ENCODE measurements at regions not wholly inside any gene's neighbourhood (a gene's known extent, or its start where the extent isn't known, plus 50 kb on each side); places are given as distances from the start of the nearest gene placed in this dataset.

DNA sequence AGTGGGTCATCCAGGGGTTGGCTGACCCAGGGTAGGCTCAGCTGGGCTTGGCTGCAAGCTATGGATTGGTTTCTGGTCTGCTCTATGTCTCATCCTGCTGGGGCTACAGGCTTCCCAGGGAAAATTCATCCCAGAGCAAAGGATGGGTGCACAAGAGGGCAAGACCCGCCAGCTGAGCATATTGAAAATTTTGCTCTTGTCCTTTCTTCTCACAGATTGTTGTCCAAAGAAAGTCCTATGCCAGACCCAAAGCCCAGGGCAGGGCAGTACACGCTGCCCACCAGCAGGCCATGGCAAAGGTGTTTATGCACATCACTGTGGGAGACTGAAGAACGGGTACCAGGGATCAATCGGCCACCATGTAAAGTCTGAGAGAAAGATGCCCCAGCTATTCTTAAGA, 95.3 kb upstream of the PARP11 start:
- DNase-seq (ENCODE audit: low read depth, low spot score) = no peak
- H3K79me2 ChIP-seq (ENCODE audit: insufficient read depth, low read length) = no peaks in the 10 kb centered on the region
- no TSS peak for BruUV-seq (replicated peaks)
- POLR2A ChIA-PET = no interaction called here
- CTCF ChIA-PET = interaction anchor here (1.5 kb wide), 1 partner anchor 85 kb away, joined by 3 read pairs; no protein-coding TSS in a partner anchor
- ATAC-seq = no peak
- no peaks in the 10 kb centered on the region for H3K9me3 ChIP-seq (ENCODE audit: control insufficient read depth in 1 of 2, insufficient read depth in 1 of 2, low read depth in 1 of 2, low read length in 2 of 2)
- no peaks in the 10 kb centered on the region for H3K36me3 ChIP-seq (ENCODE audit: control insufficient read depth in 1 of 2, insufficient read depth in 2 of 2, low read length in 2 of 2)
- no peaks in the 10 kb centered on the region for H3K9me2 ChIP-seq (ENCODE audit: insufficient read depth)
- no peak overlapping the region for H3K4me3 ChIP-seq (replicated peaks in 1 of 2; ENCODE audit: low read depth in 1 of 2, low read length in 2 of 2)
- no peak overlapping the region for H3K4me2 ChIP-seq (ENCODE audit: low read length)
- no peak overlapping the region for H3K27ac ChIP-seq (ENCODE audit: low read depth, low read length)
- RAD21 ChIA-PET (ENCODE audit: low non-redundant PET in 1 of 2, low total read pairs in 2 of 2, uncharacterized antibody in 2 of 2, unreplicated experiment in 2 of 2) = no interaction called here
- H2AFZ ChIP-seq (ENCODE audit: low read depth, low read length, poor library complexity, severe bottlenecking) = no peak overlapping the region
- TF ChIP-seq RAD21 (IDR thresholded peaks at IDR 0.05; ENCODE audit: low read depth) (no peak), POLR2A (IDR thresholded peaks at IDR 0.05; ENCODE audit: borderline replicate concordance, extremely low read depth, insufficient read depth, insufficient read length) (no peak), CEBPB (IDR thresholded peaks at IDR 0.05; ENCODE audit: low read depth) (no peak), EZH2phosphoT487 (IDR thresholded peaks at IDR 0.05; ENCODE audit: borderline replicate concordance) (no peak), ELF1 (IDR thresholded peaks at IDR 0.05; ENCODE audit: borderline replicate concordance, low read depth) (no peak), CBX3 (IDR thresholded peaks at IDR 0.05; ENCODE audit: low read depth) (no peak), JUND (IDR thresholded peaks at IDR 0.05) (no peak), EZH2 (IDR thresholded peaks at IDR 0.05) (no peak), YY1 (IDR thresholded peaks at IDR 0.05; ENCODE audit: extremely low read depth, insufficient replicate concordance, low read depth, low read length) (no peak), ZNF274 (IDR thresholded peaks at IDR 0.05; ENCODE audit: low read depth, low read length) (no peak), SP1 (IDR thresholded peaks at IDR 0.05; ENCODE audit: low read depth) (no peak), EGR1 (IDR thresholded peaks at IDR 0.05; ENCODE audit: low read depth) (no peak), FOSL1 (IDR thresholded peaks at IDR 0.05; ENCODE audit: low read depth) (no peak)
- TF ChIP-seq, protein P1, sequence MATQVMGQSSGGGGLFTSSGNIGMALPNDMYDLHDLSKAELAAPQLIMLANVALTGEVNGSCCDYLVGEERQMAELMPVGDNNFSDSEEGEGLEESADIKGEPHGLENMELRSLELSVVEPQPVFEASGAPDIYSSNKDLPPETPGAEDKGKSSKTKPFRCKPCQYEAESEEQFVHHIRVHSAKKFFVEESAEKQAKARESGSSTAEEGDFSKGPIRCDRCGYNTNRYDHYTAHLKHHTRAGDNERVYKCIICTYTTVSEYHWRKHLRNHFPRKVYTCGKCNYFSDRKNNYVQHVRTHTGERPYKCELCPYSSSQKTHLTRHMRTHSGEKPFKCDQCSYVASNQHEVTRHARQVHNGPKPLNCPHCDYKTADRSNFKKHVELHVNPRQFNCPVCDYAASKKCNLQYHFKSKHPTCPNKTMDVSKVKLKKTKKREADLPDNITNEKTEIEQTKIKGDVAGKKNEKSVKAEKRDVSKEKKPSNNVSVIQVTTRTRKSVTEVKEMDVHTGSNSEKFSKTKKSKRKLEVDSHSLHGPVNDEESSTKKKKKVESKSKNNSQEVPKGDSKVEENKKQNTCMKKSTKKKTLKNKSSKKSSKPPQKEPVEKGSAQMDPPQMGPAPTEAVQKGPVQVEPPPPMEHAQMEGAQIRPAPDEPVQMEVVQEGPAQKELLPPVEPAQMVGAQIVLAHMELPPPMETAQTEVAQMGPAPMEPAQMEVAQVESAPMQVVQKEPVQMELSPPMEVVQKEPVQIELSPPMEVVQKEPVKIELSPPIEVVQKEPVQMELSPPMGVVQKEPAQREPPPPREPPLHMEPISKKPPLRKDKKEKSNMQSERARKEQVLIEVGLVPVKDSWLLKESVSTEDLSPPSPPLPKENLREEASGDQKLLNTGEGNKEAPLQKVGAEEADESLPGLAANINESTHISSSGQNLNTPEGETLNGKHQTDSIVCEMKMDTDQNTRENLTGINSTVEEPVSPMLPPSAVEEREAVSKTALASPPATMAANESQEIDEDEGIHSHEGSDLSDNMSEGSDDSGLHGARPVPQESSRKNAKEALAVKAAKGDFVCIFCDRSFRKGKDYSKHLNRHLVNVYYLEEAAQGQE (IDR thresholded peaks at IDR 0.05; ENCODE audit: low read depth) = no peak
- TF ChIP-seq, protein P2, sequence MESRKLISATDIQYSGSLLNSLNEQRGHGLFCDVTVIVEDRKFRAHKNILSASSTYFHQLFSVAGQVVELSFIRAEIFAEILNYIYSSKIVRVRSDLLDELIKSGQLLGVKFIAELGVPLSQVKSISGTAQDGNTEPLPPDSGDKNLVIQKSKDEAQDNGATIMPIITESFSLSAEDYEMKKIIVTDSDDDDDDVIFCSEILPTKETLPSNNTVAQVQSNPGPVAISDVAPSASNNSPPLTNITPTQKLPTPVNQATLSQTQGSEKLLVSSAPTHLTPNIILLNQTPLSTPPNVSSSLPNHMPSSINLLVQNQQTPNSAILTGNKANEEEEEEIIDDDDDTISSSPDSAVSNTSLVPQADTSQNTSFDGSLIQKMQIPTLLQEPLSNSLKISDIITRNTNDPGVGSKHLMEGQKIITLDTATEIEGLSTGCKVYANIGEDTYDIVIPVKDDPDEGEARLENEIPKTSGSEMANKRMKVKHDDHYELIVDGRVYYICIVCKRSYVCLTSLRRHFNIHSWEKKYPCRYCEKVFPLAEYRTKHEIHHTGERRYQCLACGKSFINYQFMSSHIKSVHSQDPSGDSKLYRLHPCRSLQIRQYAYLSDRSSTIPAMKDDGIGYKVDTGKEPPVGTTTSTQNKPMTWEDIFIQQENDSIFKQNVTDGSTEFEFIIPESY (IDR thresholded peaks at IDR 0.05; ENCODE audit: extremely low read depth, insufficient replicate concordance, low read length) = no peak
- peaks cover 35% of the 10 kb centered on the region for H3K27me3 ChIP-seq (ENCODE audit: insufficient read depth, low read length)
- H3K4me1 ChIP-seq (ENCODE audit: control insufficient read depth in 1 of 2, insufficient read depth in 2 of 2, low read length in 2 of 2) = no peaks in the 10 kb centered on the region
- intact Hi-C loops (cut with micrococcal nuclease) = no loop called here
- H4K20me1 ChIP-seq (ENCODE audit: insufficient read depth) = no peaks in the 10 kb centered on the region
- no peak overlapping the region for H3K9ac ChIP-seq (ENCODE audit: low read length)

Measured in HCT116 (cell line).